Lung (tissue), 11 donors: ENCODE measurements at regions not wholly inside any gene's neighbourhood (a gene's known extent, or its start where the extent isn't known, plus 50 kb on each side); places are given as distances from the start of the nearest gene placed in this dataset.
"Not testable (repeated sequence)": the region's sequence is repeated elsewhere in the genome, so short reads cannot be mapped to it uniquely, and the experiment has no call there.

ENCODE experiments used
- ATAC-seq: fragments of 200-7000 bp; cut with Tn5 transposase; one replicate; pipeline ENCODE4 v1.9.1; 2020; ENCODE audit warnings: moderate number of reproducible peaks; ENCODE audit not compliant: insufficient read depth, low FRiP score
- DNase-seq, 3 donors: peaks; one replicate each; pipeline ENCODE4 v3.0.0-alpha.2; 2013 to 2017
- H3K27ac ChIP-seq, 2 donors: one replicate each; pipeline ENCODE4 v1.5.1; 2013; ENCODE audit warnings: mild to moderate bottlenecking in 2 of 2, moderate library complexity in 2 of 2, control low read depth in 1 of 2, inconsistent platforms in 1 of 2, low read depth in 1 of 2, low read length in 1 of 2
- H3K27me3 ChIP-seq, 3 donors: one replicate each; pipeline ENCODE4 v1.5.1; 2013; ENCODE audit warnings: low read length in 2 of 3; ENCODE audit not compliant: control insufficient read depth in 3 of 3, insufficient read depth in 3 of 3
- H3K36me3 ChIP-seq, 4 donors: one replicate each; pipeline ENCODE4 v1.5.1; 2013; ENCODE audit warnings: low read length in 4 of 4, mild to moderate bottlenecking in 1 of 4, moderate library complexity in 1 of 4; ENCODE audit not compliant: control insufficient read depth in 4 of 4, insufficient read depth in 4 of 4
- H3K4me1 ChIP-seq, 5 donors: one replicate each; pipeline ENCODE4 v1.5.1; 2013; ENCODE audit warnings: low read length in 5 of 5, mild to moderate bottlenecking in 2 of 5, moderate library complexity in 1 of 5; ENCODE audit not compliant: control insufficient read depth in 5 of 5, insufficient read depth in 5 of 5
- H3K4me3 ChIP-seq: one replicate; pipeline ENCODE4 v1.5.1; 2013; ENCODE audit warnings: mild to moderate bottlenecking, control low read depth, moderate library complexity
- H3K9ac ChIP-seq, 2 donors: one replicate each; pipeline ENCODE4 v1.5.1; 2013; ENCODE audit warnings: low read length in 2 of 2, control low read depth in 1 of 2; ENCODE audit not compliant: insufficient read depth in 1 of 2
- H3K9me3 ChIP-seq, 4 donors: one replicate each; pipeline ENCODE4 v1.5.1; 2013; ENCODE audit warnings: low read length in 3 of 4, mild to moderate bottlenecking in 1 of 4, moderate library complexity in 1 of 4; ENCODE audit not compliant: control insufficient read depth in 4 of 4, insufficient read depth in 3 of 4
- WGBS, 2 donors: extraction: QIAGEN DNeasy Blood & Tissue Kit; methylation state at CpG; one replicate each; pipeline ENCODE4 v1.1.7; 2013; 5-methylcytosine and 5-hydroxymethylcytosine counted together
- TF ChIP-seq, protein P1 (sequence below): IDR thresholded peaks from 2 replicates; pipeline ENCODE4 v1.5.1; 2012; ENCODE audit warnings: mild to moderate bottlenecking; ENCODE audit errors: control extremely low read depth, extremely low read depth
- donor health status: control.
- donor health status: control.
- donor health status: Bipolar disorder and iron deficiency.
- donor health status: healthy.
- donor health status: DM: yes; HTN: yes; CAD: no.

DNA sequence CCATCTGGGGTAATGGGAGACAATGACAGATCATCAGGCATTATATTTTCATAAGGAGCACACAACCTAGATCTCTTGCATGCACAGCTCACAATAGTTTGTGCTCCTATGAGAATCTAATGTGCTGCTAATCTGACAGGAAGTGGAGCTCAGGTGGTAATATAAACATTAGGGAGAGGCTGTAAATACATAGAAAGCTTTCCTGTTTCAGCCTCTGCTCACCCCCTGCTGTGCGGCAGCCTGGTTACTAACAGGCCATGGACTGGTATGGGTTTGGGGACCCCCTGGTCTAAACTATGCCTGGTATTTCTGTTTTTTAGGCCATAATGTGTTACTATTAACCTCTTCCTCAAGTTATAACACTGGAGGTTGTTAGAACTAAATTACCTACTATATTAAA is 1373.7 kb downstream of the LRFN5 start:
- Histone ChIP-seq H3K4me1 (no peaks in the 10 kb centered on the region), H3K9ac (no peak overlapping the region), H3K27me3 (no peaks in the 10 kb centered on the region), H3K9me3 (peaks cover 0 to 4% (median 2%) of the 10 kb centered on the region in 4 donors), H3K4me3 (no peak overlapping the region), H3K27ac (no peak overlapping the region), H3K36me3 (no peaks in the 10 kb centered on the region)
- WGBS, 2 donors: 69 to 97% methylated on average over 1 of the region's 1 CpG
- TF ChIP-seq, protein P1, sequence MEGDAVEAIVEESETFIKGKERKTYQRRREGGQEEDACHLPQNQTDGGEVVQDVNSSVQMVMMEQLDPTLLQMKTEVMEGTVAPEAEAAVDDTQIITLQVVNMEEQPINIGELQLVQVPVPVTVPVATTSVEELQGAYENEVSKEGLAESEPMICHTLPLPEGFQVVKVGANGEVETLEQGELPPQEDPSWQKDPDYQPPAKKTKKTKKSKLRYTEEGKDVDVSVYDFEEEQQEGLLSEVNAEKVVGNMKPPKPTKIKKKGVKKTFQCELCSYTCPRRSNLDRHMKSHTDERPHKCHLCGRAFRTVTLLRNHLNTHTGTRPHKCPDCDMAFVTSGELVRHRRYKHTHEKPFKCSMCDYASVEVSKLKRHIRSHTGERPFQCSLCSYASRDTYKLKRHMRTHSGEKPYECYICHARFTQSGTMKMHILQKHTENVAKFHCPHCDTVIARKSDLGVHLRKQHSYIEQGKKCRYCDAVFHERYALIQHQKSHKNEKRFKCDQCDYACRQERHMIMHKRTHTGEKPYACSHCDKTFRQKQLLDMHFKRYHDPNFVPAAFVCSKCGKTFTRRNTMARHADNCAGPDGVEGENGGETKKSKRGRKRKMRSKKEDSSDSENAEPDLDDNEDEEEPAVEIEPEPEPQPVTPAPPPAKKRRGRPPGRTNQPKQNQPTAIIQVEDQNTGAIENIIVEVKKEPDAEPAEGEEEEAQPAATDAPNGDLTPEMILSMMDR: no peak
- DNase-seq (no peak), ATAC-seq (no peak)

DNA sequence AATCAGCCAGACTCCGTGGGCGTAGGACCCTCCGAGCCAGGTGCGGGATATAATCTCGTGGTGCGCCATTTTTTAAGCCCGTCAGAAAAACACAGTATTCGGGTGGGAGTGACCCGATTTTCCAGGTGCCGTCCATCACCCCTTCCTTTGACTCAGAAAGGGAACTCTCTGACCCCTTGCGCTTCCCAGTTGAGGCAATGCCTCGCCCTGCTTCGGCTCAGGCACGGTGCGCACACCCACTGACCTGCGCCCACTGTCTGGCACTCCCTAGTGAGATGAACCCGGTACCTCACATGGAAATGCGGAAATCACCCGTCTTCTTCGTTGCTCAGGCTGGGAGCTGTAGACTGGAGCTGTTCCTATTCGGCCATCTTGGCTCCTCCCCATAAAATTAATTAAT is 1366.5 kb downstream of the LRFN5 start:
- DNase-seq, H3K9me3 ChIP-seq, H3K27me3 ChIP-seq, ATAC-seq, H3K36me3 ChIP-seq, H3K9ac ChIP-seq, H3K4me1 ChIP-seq, H3K27ac ChIP-seq, H3K4me3 ChIP-seq: not testable (repeated sequence)
- 90% methylated on average over 15 to 21 of the region's 21 CpGs for WGBS, 2 donors

DNA sequence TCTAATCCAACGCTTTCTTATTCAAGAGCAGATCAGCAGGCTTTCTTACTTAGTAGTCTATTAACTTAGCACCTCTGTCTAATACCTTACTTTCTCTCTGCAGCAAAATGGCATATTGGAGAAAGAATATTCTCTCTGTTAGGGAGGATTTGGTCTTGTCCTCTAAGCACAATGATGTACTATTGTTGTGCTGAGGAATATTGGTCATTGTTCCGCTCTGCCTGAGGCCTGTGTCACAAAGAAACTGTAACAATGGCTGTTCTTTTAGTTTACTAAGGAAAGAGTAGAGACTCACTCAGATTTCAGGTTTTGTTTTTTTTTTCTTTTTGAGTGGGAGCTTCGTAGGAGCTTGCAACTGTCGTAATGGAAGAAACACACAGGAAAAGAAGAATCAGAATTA is 1358.8 kb downstream of the LRFN5 start:
- Histone ChIP-seq H3K27me3 (no peaks in the 10 kb centered on the region), H3K4me1 (no peaks in the 10 kb centered on the region), H3K27ac (no peak overlapping the region), H3K36me3 (no peaks in the 10 kb centered on the region), H3K9ac (no peak overlapping the region), H3K4me3 (no peak overlapping the region), H3K9me3 (no peaks in the 10 kb centered on the region)
- DNase-seq: no peak
- no peak for ATAC-seq
- 87 to 90% methylated on average over 4 of the region's 4 CpGs for WGBS, 2 donors
- TF ChIP-seq, protein P1: no peak

DNA sequence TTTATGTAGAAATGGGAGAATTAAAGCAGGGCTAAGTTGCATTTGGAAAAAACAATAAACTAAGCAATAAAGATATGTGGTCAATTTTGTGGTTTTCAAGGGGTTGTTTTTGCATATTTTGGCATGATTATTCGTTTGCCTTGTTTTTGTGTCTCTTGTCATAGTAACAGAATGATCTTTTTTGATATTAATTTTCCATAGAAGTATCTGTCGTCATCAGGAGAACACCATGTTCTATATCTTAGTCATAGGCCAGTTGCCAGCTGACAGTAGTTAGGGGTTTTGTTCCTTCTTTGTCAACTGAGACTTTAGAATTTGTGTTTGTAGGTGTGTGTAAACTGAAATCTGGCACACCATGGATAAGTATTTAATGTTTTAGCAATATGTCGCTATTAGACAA is 1354.8 kb downstream of the LRFN5 start:
- TF ChIP-seq, protein P1: no peak
- 69 to 78% methylated on average over 3 of the region's 3 CpGs for WGBS, 2 donors
- Histone ChIP-seq H3K9ac (no peak overlapping the region), H3K27ac (no peak overlapping the region), H3K36me3 (no peaks in the 10 kb centered on the region), H3K4me3 (no peak overlapping the region), H3K27me3 (no peaks in the 10 kb centered on the region), H3K4me1 (no peaks in the 10 kb centered on the region), H3K9me3 (no peaks in the 10 kb centered on the region)
- DNase-seq (no peak), ATAC-seq (no peak)
